Hippocampal formation (tissue), 2 donors: ENCODE measurements at regions not wholly inside any gene's neighbourhood (a gene's known extent, or its start where the extent isn't known, plus 50 kb on each side); places are given as distances from the start of the nearest gene placed in this dataset.

Source experiments
- DNase-seq, 2 donors: peaks; one replicate each; lab custom pipeline; 2025; lab: John Stamatoyannopoulos, UW

DNA sequence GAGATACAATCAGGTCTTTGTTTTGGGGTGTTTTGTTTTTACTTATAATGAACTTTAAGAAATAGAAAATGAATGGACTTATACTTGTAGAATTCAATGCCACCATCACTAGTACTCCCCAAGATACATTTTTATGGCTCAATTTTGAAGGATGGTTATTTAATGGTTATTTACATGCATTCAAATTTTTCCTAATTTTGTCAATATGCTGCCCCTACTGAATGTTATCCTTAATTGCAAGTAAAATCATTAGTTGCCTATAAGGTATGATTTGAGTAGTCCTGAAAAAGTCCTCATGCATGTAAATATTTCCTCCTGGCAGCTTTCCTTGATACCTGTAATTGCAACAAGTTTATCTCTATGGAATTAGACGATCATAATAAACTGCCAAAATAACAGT, 391.2 kb downstream of the BCAT1 start:
- DNase-seq, result no peak

DNA sequence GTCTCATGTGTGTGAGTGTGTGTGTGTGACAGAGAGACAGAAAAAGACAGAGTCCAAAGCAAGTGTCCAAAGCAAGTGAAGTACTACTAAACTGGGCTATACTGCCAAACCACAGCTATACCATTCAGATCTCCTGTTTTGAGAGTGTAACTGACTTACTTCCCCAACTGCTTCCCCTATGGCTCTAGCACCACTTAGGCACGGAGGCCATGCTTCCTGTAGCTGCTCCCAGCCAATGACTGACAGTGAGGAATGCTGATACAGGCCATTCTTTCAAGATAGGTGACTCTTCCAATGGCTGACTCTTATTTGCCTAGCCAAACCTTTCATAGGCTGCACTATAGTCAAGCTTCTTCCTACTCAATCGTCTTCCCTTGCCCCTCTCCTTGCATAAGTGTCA, 393.2 kb downstream of the BCAT1 start:
- no peak for DNase-seq

DNA sequence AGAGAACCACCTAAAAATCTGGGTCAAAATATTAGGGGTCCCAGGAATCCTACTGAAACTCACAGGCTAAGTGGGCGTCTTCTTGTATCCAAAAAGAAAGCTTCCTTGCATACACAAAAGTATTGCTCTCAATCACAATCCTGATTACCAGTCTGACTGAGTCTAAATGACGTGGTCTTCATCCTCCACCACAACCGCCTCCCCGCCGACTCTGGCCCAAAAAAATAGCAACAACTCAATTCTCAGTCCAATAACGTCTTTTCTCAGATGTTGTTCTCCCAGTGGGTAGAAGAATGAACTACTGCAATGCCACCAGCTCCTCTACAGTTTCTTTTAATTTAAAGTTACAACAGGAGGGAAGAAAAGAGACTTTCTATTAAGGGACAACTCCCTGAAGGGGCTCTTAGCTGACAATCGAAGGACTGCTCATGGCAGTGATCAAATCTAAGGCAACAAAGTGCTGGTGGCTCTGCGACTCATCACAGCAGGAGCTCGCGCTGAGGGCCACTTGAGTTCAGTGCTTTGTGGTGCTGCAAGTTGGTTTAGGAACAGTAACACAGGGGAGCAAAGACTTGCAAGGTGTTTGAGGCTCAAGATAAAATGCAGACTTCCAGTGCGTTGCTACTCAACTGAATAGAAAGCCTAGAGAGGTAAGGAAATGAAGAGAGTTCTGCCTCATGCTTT, 394.1 kb downstream of the BCAT1 start:
- DNase-seq, result no peak

DNA sequence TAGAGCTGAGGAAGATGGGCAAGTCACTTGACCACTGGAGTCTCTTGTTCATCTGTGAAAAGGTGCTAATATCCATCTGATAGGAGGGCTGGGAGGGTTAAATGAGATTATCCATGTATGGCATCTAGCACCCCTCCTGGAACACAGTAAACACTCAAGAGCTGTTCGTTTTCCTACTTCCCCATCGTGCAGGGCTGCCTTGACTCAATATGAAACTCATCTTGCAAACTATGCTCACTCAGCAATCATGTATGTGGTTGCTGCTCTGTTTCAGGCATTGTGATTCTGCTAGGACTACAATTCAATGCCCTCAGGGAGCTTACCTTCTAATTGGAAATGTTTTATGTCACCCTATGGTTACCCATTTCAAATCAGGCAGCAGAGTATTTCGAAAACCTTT, 395.6 kb downstream of the BCAT1 start:
- DNase-seq, result no peak

DNA sequence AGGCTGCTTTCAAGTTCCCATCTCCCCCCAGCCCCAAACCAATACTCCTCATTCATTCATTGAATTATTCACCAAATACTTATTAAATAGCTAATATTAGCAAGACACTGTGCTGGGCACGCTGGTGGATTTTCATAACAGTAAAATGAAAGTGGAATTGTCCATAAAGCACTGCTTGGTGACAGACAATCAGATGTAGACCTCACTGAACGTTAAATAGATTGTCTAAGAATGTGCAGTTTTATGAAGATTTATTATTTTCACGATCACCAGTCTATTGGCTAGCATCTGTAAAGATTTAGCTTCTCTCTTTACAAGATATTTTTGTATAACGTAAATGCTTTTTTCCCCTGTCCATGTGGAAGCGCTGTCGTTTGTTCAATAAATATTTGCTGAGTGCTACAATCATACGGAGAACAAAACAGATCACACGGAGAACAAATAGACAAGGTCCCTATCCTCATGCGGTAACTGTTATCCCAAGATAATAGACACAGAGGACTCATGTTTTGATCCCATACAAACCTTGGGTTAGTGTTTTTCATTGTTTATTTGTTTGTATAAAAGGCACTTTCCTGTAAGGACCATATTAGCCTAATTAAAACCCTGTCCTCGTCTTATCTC, 397.6 kb downstream of the BCAT1 start:
- DNase-seq, result no peak

DNA sequence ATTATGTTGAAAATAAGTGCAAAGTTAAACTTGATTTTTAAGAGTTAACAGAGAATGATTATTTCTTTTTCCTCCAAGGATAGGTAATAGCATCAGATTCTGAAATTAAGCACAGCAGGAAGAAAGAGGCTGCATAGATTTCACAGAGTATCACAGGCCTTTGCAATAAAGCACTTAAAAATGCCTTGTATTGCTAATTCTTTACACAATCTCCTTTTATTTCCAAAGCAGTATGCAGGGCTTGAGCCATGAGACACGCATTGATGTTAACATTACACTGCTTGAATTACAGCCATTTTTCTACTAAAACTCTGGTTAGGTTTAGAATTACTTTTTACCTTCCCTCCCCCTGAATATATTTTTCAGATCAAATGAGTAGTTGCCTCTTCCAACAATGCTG, 398.3 kb downstream of the BCAT1 start:
- no peak for DNase-seq

DNA sequence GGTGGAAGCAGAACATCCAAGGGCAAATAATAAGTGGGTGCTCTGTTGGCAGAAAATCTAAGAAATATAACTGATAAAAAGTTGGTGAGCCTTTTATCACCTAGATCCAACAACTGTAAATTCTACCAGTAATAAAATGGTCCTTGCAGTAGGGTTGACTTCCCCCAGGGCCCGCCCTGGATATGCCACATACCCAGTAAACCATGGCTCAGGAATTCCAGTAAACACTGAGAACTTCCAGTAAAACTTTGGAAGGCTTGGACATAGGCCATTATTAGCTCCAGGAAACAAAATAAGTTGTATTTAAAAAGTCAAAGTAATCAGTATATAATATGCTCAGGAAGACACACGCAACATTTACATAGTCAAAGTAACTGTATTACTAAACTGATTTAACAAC, 402.2 kb downstream of the BCAT1 start:
- no peak for DNase-seq

DNA sequence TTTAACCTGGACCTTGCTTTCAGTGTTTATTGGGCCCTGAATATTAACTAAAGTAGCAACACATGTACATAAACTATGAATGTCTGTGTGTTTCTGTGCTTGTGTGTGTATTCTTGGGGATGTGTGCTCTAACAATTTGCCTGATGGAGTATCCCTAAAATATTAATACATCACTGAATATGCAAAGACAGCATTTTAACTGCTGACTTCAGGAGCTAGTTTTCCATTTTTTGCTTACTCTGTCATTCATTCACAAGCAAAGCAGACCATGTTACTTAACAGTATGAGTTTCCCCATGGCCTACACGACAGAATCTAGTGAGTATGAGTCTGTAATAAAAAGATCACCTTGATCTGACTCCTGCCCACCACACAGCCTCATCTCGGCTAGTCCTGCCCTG, 402.8 kb downstream of the BCAT1 start:
- no peak for DNase-seq

DNA sequence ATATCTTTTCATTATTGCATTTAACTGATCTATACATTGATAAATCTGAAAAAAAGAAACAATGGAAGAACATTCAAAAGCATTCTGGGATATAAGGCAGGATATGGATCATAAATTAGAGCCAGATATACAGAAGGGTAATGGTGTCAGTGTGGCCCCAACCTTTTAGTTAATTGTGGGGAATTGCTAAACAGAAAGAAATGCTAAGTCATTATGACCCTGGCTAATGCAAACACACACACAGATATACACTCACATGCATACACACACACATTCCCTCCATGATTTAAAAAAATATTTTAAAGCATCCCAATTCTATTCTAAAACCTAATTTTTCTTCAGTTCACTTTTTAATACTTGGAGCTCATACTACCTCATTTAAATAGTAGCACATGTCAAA, 404.5 kb downstream of the BCAT1 start:
- no peak for DNase-seq

DNA sequence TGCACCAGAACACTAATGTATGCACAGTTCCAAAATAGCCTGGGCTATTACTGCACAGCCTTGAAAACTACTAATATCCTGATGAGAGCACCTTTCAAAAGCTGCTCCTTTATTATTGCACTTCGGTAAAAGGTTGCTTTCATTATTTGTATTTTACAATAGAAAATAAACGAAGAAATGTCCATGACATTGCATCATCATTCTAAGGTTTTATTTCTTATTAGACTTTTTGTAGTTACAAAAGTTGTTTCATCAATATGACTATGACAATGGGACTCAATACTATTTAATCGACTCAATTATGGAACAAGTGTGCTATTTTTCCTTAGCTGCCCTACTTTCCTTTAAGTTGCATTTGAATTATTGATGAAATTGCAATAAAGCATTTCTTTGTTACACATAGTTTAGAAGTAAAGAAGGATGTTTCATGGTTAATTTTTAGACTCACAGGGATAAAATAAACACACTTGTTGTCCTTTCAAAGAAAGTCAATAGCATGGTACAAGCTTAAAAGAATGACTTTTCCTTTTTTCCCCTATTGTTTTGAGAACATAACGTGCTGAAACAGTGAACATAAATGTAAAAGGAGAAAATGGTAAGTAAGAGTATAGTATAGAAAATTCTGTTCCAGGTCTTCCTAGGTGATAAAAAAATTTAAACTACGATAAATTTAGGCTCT, 407.6 kb downstream of the BCAT1 start:
- DNase-seq, result no peak

DNA sequence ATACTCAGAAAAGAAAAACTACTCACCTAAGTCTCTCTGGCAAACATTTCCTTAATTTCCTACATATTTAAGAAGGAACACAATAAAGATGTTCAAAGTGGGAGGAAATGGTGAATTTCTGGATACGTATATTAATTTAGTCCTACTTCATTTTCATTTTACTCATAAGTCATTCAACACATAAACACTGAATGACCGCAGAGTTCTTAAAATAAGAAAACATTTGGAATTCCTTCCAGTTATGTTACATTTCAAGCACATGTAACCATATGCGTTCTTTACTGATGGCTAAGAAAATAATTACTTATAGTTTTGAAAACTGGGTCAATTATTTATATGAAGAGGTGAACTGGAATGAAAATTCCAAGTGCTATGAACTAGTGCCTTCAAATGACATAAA, 409.3 kb downstream of the BCAT1 start:
- DNase-seq, result no peak

DNA sequence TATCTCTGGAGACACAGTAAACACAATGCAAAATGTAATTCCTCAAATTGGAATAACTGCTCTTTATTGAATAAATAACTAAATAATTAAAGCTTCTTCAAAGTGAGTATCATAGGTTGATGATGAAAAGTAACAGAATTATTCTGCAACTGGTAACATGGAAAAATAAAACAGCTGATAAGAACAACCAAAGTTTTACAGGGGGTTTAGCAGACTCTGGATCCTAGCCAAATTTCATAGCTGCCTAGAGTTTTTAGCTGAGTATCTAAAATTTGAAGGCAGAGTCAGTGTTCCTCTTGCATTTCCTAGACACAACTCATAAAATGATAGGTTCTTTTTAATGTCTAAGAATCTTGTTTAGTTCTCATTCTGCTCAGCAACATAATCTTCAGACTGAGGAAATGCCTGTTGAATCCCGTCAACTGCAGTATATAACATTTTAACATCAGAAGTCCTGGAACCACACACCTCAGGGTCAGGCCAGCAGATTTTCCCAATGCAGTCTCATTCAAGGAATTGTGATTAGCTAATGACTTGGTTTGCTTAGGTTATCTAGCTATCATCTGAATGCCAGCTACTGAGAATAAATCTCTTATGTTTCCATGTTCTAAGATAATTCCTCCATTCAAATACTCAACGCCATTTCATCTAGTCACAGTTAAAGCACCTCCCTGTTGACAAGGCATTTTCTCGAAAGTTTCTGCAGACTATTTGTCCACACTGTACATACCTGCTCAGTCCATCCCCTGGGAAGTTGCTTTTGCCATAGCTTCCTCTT, 411.6 kb downstream of the BCAT1 start:
- DNase-seq, result no peak

DNA sequence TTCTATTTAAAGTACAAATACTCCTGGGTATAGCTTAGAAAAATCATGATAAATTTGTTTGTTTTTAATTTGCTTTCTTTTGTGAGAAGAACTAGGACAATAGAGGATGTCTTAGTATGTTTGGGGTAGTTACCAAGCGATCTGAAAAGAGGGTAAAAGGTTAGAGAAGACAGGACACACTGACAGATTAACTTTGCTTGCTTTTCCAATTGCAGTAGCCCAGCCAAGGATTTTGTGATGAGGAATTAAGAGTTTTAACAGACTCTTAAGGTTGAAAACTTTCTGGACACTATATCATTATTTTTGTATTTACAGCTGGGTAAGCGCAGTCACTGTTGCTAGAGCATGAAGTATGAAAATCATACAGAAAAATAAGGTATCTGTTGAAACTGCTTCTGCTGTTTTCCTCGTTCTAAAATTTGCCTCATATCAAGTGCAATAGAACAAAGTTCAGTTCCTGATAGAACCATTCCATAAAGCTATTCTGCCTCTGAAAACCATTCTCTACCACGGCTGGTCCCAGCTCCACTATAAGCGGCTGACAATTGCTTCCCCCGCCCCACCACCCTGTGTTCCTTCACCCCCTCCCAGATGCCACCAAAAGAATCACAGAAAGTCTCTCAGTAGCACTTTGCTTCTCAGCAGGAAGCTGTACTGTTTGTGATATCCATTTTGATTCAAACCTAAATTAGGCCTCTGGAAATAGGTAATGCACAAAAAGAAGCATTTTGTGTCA, 413.4 kb downstream of the BCAT1 start:
- DNase-seq, result no peak

DNA sequence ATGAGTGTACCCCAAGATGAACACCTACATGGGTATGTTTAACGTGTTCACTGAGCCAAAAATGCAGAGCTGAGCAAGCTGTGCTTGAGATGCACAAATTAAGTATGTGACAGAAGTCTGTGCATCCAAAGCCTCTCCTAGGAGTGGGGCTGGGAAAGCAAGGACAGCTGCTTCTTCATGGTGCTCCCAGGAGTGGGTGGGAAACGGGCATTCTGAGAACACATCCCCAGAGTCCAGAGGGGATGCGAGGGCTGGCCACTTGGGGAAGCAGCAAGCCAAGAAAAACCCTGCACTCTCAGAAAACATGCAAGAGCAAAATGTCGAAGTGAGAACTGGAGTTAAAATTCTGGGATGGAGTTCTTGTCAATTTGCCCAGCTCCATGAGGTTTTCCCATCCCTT, 414.3 kb downstream of the BCAT1 start:
- no peak for DNase-seq

DNA sequence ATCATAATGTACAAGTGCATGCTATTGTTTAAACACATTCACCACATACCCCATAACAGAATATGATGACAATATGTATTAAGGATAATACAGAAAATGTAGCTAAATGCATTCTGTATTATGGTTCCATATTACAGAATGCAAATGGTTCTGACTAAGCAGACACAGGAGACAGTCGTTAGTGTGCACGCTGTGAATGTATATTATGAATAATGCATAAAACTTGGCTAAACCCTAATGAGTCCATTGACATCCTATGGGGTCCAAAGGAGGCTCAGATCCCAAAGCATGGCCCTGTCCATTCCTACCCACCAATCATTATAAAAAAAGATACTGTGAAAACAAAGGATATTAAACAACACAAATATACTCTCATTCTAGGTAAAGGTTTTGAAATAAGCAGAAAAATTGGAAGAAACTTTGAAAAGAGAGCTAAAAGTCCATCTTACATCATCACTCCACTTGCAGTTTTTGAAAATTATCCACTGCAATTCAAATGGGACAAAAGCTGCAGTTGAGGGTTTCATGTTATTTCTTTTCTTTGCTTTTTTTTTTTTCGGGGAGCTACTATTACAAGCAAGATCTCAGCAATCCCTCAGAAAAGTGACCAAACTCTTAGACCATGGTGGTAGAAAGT, 415.1 kb downstream of the BCAT1 start:
- DNase-seq, result no peak

DNA sequence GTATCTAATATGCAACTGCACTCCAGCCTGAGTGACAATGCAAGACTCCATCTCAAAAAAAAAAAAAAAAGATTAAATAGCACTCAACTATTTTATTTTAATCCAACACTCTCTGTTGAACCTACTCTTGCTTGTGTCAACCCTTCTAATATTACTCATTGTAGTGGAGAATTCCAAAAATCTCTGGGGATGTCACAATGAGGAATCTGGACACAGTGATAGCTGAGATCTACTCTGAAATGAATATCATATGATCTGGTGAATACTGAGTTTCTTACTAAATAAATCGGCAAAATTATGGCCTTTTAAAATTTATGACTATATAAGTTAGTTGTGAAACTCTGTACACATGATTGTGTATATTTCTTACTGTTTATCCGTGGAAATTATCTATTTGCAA, 418.2 kb downstream of the BCAT1 start:
- no peak for DNase-seq

DNA sequence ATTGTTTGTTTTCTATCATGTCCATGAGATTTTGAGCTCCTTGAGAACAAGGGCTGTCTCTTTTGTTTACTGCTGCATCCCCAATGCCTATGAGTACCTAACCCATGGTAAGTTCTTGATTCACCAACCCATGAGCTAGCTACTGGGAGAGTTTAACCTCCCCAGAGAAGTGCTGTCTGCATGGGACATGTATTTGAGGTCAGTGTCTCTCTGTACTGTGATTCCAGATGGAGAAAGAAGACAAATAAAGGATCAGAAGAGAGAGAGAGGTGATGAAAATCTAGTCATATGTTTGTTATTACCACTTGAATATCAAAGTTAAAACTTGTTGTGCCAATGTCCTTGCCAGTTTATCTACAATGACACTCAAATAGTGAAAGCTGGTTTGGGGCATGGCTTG, 421.8 kb downstream of the BCAT1 start:
- no peak for DNase-seq

DNA sequence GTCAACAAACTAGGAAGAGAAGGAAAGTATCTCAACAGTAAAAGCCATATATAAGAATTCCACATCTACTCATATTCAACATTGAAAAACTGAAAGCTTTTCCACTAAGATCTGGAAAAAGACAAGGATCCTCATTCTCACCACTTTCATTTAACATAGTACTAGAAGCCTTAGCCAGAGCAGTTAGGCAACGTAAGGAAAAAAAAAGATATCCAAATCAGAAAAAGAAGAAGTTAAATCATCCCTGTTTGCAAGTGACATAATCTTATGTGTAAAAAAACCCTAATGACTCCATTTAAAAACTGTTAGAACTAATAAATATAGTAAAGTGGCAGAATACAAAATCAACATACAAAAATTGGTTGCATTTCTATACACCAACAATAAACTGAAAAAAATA, 426.2 kb downstream of the BCAT1 start:
- DNase-seq, result no peak

DNA sequence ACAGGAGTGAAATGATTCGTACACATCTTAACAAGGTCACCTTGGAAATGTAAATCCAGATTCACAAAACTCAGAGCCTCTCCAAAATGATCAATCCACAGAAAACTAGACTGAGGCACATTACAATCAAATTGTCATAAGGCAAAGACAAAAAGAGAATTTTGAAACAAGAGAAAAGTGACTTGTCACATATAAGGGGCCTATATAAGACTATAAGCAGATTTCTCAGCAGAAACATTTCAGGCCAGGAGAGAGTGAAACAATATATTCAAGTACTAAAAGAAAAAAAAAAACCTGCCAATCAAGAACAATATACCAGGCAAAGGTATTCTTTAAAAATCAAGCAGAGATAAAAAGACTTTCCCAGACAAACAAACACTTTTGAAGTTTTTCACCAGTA, 429.1 kb downstream of the BCAT1 start:
- no peak for DNase-seq

DNA sequence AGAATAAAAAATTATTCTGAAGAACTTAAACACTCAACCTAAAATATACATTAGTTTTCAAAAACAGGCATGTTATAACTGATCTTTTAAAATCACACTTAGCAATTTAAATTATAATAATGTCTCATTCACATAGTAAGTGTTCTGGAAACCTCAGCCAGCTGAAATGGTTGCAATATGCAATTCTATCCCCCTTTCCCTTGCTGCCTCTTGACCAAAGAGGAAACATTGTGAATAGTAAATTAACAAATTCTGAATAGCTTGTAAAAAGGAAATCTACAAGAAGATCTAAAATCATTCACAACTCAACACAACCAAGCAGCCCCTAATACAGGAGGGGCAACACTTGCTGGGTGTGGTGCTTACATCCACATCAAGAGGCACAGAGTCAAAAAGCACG, 431.9 kb downstream of the BCAT1 start:
- DNase-seq, result no peak

DNA sequence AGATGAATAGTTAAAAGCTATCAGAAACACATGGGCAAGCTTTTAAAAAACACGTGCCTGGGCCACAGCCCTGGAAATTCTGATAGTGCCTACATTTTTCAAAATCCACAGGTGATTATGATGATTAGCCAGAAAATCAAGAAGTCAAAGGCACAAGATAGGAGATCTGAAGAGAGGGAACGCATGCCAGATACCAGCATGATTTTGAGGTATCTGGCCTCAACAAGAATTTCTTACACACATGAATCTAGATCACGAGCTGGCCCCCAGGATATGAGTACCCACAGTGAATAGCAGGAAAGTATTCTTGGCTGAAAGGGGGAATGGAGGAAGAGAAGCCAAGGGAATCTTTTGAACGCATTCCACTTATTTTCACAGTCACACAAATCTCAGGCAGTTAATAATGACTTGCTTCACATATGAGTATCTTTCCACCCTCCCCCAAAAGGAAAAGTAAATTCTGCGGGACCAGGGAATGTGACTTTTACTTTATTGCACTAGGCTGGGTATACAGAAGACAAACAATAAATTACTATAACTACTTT, 438.2 kb downstream of the BCAT1 start:
- no peak for DNase-seq
